HG03066 (cell line): ENCODE measurements at regions not wholly inside any gene's neighbourhood (a gene's known extent, or its start where the extent isn't known, plus 50 kb on each side); places are given as distances from the start of the nearest gene placed in this dataset.

ENCODE experiments used
- ATAC-seq: cut with Tn5 transposase; IDR thresholded peaks from one replicate; pipeline ENCODE4 v1.9.1; 2021; ENCODE audit warnings: low read depth; ENCODE audit not compliant: unreplicated experiment

DNA sequence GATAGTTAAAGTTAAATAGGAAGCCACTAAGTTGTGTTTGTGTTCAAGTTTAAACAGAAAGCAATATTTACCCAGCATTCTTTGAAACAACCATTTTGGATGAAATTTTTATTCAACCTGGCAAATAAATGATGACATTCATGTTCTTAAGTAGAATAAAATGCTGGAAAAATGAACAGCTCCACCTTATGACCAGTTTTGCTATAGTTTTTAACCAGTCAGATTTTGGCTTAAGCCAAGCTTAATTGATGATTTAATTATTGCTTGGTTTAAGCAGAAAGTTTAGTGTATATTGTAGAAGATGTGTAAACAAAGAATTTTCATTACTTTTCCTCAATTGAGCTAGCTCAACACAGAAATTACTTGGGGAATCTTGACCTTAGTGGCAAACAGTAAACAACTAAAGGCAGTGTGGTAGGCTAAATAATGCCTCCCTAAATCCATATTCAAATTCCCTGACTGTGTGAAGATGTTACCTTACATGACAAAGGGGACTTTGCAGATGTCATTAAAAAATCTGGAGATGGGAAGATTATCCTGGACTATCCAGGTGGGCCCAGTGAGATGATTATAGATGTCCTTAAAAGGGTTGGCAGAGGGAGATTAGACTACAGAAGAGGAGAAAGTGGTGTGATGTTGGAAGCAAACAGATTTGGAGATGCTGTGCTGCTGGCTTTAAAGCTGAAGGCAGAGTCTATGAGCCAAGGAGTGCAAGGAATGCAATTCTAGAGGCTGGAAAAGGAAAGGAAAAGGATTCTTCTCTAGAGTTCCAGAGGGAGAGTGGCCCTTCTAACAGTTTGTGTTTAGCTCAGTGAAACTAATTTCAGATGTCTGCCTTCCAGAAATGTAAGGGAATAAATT lies 448.6 kb upstream of the GOLIM4 start:
- no peak for ATAC-seq

DNA sequence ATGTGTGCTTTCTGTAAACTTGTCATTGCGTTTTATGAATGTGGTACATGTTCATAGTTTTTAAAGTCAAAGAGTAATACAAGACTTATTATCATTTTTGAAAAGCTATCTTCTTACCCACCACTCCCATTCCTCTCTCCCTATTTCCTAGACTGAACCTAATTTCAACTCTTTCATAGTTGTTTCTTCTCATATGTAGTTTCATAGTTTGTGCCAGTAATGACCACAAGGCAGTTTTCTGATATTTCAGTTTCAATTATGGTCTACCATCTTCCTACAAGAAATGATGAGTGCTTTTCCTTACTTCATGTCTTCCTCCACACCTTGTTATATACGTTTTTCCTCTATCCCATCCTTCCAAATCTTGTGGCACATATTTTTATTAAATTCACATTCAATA lies 445.0 kb upstream of the GOLIM4 start:
- no peak for ATAC-seq

- ATAC-seq, result no peak
Observed at GRCh38 chr3:168539909-168540308, 444.2 kb upstream of the GOLIM4 start.

GRCh38 chr3:168534761-168535160 lies 439.0 kb upstream of the GOLIM4 start:
- no peak for ATAC-seq

DNA sequence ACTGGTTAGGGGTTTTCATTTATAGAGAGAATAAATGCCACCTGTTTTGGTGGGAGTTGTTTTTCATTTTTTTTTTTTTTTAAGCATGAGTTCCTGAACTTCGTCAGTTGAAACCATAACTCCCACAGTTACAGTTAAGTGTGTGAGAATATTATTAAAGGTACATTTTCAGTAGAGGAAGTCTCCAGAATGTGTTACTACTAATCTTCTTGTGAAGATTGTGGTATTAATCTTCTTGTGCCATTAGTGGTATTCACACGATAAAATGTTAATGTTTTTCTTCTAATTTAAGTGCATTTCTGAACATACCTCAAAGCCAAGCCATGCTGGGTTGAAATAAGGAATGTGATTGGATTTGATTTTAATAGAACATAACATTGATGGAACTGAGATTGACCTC lies 437.9 kb upstream of the GOLIM4 start:
- ATAC-seq, result no peak

DNA sequence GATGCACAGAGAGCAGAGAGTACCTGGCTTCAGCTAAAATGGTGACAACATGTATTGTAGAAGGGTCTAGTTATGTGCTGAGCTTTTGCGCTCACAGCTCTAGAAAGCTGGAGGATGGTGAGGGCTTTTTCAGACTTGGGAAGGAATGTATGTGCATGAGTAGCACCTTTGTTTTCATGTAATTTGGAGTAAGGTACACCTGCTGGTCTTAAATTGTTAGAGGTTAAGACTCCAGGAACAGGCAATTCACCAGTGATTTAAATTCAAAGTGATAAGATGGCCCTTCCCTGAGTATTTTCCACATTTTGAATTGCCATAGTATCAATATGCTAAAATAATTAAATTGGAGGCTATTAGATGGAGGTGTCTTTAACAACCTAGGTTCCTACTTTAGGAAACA lies 436.4 kb upstream of the GOLIM4 start:
- ATAC-seq, result no peak

DNA sequence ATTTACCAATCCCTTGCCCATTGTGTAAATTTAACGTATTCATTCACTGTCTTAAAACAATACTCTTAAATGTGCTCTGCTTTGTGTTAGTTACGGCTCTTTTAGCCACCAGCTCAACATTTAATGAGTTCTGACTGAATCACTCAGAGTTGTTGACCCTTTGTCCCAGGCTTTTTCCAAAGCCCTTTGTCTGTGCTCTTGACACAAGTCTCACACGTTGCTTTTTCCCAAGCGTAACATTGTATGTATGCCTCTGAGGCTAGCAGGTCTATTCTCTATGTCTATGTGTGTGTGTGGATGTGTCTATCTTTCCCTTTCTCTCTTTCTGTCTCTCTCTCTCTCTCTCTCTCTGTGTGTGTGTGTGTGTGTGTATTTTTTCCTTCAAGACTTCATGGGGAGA lies 435.4 kb upstream of the GOLIM4 start:
- ATAC-seq, result no peak

- ATAC-seq, result no peak
Observed at GRCh38 chr3:168524129-168524528, 428.4 kb upstream of the GOLIM4 start.

- no peak for ATAC-seq
Observed at GRCh38 chr3:168517249-168518071, 421.7 kb upstream of the GOLIM4 start.

DNA sequence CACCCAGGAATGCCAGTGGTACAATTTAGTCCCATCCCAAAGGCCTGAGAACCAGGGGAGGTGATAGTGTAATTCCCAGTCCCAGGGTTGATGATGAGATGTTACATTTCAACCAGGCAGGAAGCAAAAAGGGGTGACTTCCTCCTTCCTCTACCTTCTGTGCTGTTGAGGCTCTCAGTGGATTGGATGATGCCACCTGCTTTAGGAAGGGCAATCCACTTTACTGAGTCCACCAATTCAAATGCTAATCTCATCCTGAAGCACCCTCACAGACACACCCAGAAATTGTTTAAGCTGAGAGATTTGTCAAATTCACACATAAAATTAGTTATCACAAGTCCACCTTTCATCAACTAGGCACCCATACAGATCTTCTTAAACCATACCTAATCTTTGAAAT lies 418.5 kb upstream of the GOLIM4 start:
- ATAC-seq, result no peak

DNA sequence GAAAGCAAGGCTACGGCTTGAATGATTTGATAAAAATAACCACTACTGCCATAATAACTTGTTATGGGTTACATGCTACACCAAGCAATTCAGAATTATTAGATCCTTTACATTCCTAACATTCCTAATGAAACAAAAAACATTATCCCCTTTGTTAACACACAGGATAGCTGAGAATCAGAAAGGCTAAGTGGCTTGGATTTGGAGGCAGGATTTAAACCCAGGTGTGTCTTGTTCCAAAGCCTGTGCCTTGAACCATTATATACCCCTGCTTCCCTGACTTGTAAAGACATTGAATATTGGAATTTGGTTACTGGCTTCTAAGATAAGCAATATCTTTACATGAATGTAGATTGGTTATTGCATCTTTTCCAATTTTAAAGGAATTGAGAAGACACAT lies 417.1 kb upstream of the GOLIM4 start:
- ATAC-seq, result no peak

- ATAC-seq, result no peak
Observed at GRCh38 chr3:168511428-168512014, 415.8 kb upstream of the GOLIM4 start.

DNA sequence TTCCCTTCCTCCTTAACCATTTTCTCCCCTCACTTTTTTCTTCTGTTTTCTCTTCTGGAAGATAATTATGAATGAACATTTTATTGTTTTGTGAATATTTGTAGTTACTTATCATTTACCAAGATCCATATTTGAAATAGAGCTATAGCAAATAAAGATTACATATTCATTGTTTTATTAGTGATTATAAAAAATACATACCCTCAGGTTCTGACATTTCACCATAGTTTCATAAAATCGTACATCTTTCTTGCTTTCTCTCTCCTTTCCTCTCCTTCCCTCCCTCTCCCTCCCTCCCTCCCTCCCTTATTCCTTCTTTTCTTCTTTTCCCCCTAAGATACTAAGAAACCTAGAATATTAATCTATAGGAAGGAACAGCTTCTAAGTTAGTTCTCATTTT lies 410.9 kb upstream of the GOLIM4 start:
- no peak for ATAC-seq

GRCh38 chr3:168501570-168501969 lies 405.8 kb upstream of the GOLIM4 start:
- ATAC-seq, result no peak

GRCh38 chr3:168498194-168498593 lies 402.5 kb upstream of the GOLIM4 start:
- ATAC-seq, result no peak

- no peak for ATAC-seq
Observed at GRCh38 chr3:168497741-168498140, 402.0 kb upstream of the GOLIM4 start.

DNA sequence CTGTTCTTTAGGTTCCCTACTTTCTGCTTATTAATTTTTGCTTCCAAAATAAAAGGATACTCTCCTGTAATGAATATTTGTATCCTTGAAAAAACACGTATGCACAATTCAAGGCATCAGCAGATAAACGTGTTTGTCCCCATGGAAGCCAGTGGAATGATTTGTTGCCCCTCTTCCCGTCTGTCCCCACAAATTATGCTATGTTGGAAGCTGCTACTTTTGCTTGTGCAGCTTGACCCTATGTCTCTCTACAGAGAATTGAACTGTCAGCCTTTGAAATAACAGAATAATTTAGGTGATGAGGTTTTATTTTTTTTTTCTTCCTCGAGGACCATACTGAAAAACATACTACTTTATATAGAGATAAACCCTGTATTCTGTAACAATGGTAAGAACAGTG lies 401.5 kb upstream of the GOLIM4 start:
- ATAC-seq, result no peak

DNA sequence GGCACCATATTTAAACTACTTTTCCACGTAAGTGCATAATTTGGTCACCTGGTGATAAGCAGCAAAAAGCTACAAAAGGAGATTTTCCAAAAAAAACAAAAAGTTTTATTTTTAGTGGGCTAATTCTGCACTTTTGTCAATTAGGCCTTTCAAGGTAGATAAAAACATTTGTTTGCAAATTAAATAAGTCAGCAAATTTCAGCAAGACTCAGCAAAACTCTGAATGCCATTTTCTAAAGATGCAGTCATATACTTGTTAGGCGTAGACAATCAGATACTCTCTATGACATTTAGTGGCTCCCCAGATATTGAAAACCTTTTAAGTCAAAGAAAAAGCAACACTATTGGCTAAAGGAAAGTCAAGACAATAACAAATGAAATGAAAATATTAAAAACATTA lies 400.2 kb upstream of the GOLIM4 start:
- ATAC-seq, result no peak

DNA sequence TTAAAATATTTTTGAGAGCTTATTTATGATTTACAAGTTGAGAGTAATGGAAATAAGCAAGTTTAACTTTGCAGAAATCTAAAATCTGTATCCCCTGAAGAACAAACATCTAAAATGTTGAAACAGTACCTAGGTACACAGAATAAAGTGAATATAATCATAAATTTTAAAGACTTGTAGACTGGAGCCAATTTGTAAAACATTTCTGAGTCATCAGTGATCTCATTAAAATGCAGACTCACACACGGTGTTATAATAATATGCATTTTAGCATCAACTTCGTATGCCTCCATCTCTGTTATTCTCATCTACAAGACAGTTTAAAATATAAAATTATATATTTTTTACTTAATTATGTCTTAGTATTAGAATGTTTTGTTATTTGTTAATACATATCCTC lies 399.5 kb upstream of the GOLIM4 start:
- ATAC-seq, result no peak

GRCh38 chr3:168493412-168494205 lies 397.9 kb upstream of the GOLIM4 start:
- no peak for ATAC-seq

GRCh38 chr3:168490981-168491380 lies 395.3 kb upstream of the GOLIM4 start:
- no peak for ATAC-seq
